ENCODE measurements at regions not wholly inside any gene's neighbourhood (a gene's known extent, or its start where the extent isn't known, plus 50 kb on each side); places are given as distances from the start of the nearest gene placed in this dataset.

DNA sequence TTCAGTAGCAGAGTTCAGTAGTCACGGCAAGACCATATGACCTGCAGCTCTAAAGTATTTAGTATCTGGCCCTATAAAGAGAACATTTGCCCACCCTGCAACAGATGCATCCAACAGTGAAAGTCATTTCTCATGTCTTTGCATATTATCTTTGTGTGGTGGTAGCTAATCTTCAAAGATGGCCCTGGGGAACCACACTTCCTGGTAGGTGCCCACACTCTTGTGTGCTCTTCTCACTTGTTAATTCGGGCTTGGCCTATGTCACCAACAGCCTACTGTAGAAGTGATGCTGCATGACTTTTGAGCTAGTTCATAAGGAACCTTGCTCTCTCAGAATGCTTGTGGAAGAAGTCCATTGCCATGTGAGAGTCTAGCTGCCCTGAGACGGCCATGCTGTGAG is 85.6 kb downstream of the MAP1LC3B2 start:
- Mint-ChIP-seq H3K36me3 (ENCODE audit: insufficient read depth) (no peaks in the 10 kb centered on the region), H3K27me3 (peaks cover 30 to 53% of the 10 kb centered on the region in 2 donors), H3K27ac (no peak overlapping the region), H3K4me3 (no peak overlapping the region), H3K9me3 (peaks cover 0 to 5% of the 10 kb centered on the region in 2 donors), H3K4me1 (ENCODE audit: low read depth in 2 of 2) (peaks cover 0 to 2% of the 10 kb centered on the region in 2 donors)
- ATAC-seq (replicated peaks) (no peak), DNase-seq (no peak)

DNA sequence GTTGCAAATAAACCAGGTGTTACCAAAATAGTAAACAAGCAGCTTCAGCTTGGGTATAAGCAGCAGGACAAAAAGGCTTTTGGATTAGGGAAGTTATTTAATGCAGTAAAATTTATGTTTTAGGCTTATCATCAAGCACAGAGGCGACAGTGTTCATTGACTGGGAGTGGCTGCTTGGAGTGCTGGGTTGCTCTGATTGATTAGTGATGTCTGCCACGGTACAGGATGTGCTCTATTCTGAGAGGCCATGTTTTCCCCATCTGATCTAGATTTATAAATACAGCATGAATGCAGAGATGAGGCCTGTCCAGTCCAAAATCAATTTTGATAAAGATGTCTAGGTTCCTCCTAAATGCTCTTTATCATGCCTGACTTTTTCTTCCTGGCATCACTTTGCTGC is 83.5 kb downstream of the MAP1LC3B2 start:
- Mint-ChIP-seq H3K36me3 (ENCODE audit: insufficient read depth) (no peaks in the 10 kb centered on the region), H3K27me3 (peaks cover 18 to 51% of the 10 kb centered on the region in 2 donors), H3K4me1 (ENCODE audit: low read depth in 2 of 2) (no peaks in the 10 kb centered on the region), H3K4me3 (no peak overlapping the region), H3K9me3 (peaks cover 0 to 5% of the 10 kb centered on the region in 2 donors), H3K27ac (no peak overlapping the region)
- DNase-seq (no peak), ATAC-seq (replicated peaks) (no peak)

DNA sequence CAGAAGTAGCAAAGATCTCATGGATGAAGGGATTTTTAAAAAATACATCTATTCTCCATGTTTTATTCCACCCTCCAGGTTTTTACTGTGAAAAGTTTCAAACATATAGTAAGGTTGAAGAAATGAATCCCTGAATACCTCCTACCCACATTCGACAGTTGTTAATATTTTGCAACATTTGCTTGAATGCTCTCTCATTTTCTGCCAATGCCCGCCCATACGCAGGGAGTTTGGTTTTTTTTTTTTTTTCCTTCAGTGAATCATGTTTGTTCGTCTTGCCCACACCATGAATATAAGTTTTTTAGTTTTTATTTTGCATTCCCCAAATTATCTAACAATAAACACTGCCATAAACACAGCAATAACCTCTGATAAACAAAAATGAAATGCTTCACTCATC is 82.9 kb downstream of the MAP1LC3B2 start:
- peaks cover 13 to 51% of the 10 kb centered on the region in 2 donors for H3K27me3 Mint-ChIP-seq
- DNase-seq (no peak), ATAC-seq (replicated peaks) (no peak)
- H3K4me1 Mint-ChIP-seq (ENCODE audit: low read depth in 2 of 2): no peaks in the 10 kb centered on the region
- peaks cover 0 to 5% of the 10 kb centered on the region in 2 donors for H3K9me3 Mint-ChIP-seq
- no peaks in the 10 kb centered on the region for H3K36me3 Mint-ChIP-seq (ENCODE audit: insufficient read depth)
- no peak overlapping the region for H3K27ac Mint-ChIP-seq
- no peak overlapping the region for H3K4me3 Mint-ChIP-seq

DNA sequence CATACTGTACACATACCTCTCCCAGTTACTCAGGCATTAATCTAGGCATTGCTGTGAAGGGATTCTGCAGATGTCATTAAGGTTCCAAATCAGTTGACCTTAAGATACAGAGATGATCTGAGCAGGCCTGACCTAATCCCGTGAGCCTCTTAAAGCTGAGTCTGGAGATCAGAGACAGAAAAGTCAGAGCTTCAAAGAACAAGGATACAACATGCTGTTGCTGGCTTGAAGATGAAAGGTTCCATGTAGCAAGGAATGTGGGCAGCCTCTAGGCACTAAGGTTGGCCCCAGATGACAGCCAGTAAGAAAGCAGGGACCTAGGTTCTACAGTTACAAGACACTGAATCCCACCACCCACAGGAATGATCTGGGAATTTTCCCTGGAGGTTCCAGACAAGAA is 81.1 kb downstream of the MAP1LC3B2 start:
- Mint-ChIP-seq H3K4me1 (ENCODE audit: low read depth in 2 of 2) (peaks cover 0 to 2% of the 10 kb centered on the region in 2 donors), H3K27ac (no peak overlapping the region), H3K9me3 (peaks cover 0 to 5% of the 10 kb centered on the region in 2 donors), H3K4me3 (no peak overlapping the region), H3K27me3 (peaks cover 13 to 50% of the 10 kb centered on the region in 2 donors), H3K36me3 (ENCODE audit: insufficient read depth) (no peaks in the 10 kb centered on the region)
- DNase-seq (no peak), ATAC-seq (replicated peaks) (no peak)

DNA sequence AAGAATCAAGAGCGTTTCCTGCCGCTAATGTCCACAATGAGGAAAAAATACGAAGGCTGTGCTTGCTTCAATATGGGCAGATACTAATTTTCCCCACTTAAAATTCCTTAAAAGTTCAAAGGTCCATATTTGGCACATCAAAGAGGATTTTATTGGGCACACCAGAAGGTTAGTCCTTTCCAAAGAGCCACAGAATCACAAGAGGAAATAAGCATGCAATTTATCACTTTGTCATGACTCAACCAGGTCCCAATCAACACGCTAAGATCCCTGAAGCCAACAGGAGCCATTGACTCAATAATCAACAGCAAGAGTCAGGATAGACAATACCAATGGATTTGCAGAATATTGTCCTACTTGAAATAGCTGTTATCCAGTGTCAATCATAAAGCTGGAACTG is 80.6 kb downstream of the MAP1LC3B2 start:
- no peak for ATAC-seq (replicated peaks)
- Mint-ChIP-seq H3K27me3 (peaks cover 17 to 55% of the 10 kb centered on the region in 2 donors), H3K4me3 (no peak overlapping the region), H3K9me3 (peaks cover 0 to 1% of the 10 kb centered on the region in 2 donors), H3K36me3 (ENCODE audit: insufficient read depth) (no peaks in the 10 kb centered on the region), H3K27ac (no peak overlapping the region), H3K4me1 (ENCODE audit: low read depth in 2 of 2) (peaks cover 0 to 2% of the 10 kb centered on the region in 2 donors)
- DNase-seq: no peak

DNA sequence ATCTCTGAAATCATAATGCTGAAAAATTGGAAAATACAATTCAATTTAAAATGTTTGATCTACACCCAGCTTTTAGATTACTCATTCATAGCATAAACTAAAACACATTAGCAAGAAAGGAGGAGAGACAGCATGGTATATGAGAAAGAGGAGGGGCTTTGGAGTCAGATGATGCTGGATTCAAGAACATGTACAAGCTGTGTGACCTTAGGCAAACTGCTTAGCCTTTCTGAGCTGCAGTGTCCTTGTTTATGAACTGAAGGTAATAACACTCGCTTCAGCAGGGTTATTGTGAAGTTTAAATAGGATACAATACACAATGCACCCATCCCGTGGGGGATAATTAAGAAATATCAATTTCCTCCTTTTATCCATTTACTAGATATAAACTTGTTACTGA is 79.2 kb downstream of the MAP1LC3B2 start:
- Mint-ChIP-seq H3K4me3 (no peak overlapping the region), H3K27me3 (peaks cover 28 to 69% of the 10 kb centered on the region in 2 donors), H3K36me3 (ENCODE audit: insufficient read depth) (no peaks in the 10 kb centered on the region), H3K9me3 (no peaks in the 10 kb centered on the region), H3K4me1 (ENCODE audit: low read depth in 2 of 2) (peaks cover 0 to 2% of the 10 kb centered on the region in 2 donors), H3K27ac (no peak overlapping the region)
- no peak for ATAC-seq (replicated peaks)
- no peak for DNase-seq

DNA sequence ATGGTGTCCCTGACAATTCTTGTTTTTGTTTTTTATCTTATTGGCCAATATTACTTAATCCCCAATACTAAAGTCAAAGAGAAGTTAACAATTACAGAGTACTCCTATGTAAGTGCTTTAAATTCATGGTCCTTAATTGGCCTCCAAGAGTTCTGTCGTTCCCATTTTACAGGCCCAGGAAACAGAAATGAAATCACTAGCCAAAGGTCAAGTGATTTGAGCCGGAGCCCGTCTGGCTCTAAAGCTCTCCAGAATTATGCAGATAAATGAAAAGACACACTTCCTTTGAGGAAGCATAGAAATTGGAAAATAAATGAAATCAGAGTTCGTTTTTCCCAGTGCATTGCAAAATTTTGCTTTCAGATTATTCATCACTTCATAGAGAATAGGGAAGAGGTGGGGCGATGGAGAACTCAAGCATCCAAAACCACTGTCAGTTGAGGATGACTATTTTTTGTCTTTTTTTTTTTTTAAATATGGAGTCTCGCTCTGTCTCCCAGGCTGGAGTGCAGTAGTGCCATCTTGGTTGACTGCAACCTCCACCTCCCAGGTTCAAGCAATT is 78.5 kb downstream of the MAP1LC3B2 start:
- Mint-ChIP-seq H3K27me3 (peaks cover 35 to 76% of the 10 kb centered on the region in 2 donors), H3K36me3 (ENCODE audit: insufficient read depth) (no peaks in the 10 kb centered on the region)

DNA sequence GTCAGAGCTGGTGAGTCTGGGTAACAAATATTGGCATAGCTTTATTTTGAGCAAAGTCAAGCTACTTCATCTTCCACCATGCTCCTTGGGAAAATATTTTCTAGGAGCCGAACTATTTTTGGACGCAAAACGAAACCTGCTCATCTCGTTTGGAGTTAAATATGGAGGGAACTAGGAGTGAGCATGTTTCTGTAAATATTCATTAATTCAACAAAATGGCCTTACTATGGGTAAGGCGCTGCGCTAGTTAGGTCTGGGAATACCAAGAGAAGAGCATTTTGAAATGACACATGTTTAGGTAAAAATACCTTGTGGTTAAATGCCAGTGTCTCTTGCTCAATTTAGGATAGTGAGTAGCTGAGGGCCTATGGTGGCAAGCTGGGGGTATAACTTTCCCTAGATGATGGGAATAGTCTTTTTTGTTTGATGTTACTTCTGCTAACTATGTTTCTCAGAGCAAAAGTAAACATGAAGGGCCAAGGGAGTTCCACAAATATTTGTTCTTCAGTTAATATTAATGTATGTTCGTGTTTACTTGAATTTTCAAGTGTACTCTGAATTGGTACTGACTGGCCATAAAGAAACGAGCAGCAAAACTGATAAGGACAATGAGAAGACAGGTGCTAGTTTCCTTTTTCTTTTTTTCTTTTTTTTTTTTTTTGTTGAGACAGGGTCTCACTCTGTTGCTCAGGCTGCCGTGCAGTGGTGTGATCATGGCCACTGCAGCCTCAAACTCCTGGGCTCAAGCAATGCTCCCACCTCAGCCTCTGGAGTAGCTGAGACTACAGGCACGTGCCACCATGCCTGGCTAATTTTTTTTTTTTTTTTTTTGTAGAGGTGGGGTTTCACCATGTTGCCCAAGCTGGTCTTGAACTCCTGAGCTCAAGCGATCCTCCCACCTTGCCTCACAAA is 77.7 kb downstream of the MAP1LC3B2 start:
- ATAC-seq (replicated peaks) (no peak), DNase-seq (no peak)
- peaks cover 0 to 2% of the 10 kb centered on the region in 2 donors for H3K4me1 Mint-ChIP-seq (ENCODE audit: low read depth in 2 of 2)
- H3K27me3 Mint-ChIP-seq: peaks cover 37 to 84% of the 10 kb centered on the region in 2 donors
- H3K27ac Mint-ChIP-seq: no peak overlapping the region
- H3K36me3 Mint-ChIP-seq (ENCODE audit: insufficient read depth): no peaks in the 10 kb centered on the region
- H3K4me3 Mint-ChIP-seq: no peak overlapping the region
- no peaks in the 10 kb centered on the region for H3K9me3 Mint-ChIP-seq

More for the DNA sequence above, 78.5 kb downstream of the MAP1LC3B2 start:
- no peaks in the 10 kb centered on the region for H3K9me3 Mint-ChIP-seq
- H3K4me3 Mint-ChIP-seq: no peak overlapping the region
- DNase-seq (no peak), ATAC-seq (replicated peaks) (no peak)
- no peak overlapping the region for H3K27ac Mint-ChIP-seq
- peaks cover 0 to 2% of the 10 kb centered on the region in 2 donors for H3K4me1 Mint-ChIP-seq (ENCODE audit: low read depth in 2 of 2)

DNA sequence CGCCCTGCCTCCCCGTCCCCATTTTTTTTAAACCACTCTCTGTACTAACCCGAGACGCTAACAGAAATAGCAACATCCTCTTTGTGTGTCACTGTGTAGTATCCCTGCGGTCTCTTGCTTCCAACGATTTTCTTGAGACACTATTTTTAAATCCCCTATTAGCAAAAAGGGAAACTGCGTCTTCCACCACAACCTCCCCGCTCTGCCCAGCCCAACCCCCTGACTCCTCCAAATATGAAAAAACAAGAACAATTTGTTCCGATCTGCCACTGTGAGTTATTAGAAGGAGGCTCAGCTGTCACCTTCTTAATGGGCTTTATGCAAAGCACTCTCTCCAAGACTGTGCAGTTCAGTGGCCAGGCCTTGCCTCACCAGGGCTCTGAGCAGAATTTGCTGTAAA is 76.3 kb downstream of the MAP1LC3B2 start:
- ATAC-seq (replicated peaks): no peak
- H3K27me3 Mint-ChIP-seq: peaks cover 48 to 91% of the 10 kb centered on the region in 2 donors
- no peak overlapping the region for H3K4me3 Mint-ChIP-seq

DNA sequence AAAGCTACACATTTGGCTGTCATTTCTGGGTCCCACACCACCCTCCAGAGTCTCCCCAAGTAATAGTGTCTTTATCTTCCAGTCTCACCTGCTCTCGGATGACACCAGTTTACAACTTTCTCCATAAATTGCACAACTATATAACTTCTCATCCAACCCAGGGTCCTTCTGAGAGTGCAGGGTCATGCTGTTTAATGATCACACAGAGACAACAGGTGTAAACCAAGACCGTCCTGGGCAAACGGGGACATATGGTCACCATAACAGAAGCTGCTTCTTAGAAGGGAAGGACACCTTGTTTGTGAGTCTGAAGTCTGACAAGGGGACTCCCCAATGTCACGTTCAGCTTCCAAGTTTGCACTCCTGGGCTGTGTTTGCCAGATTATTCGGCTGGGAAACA is 74.3 kb downstream of the MAP1LC3B2 start:
- DNase-seq (no peak), ATAC-seq (replicated peaks) (no peak)
- no peaks in the 10 kb centered on the region for H3K9me3 Mint-ChIP-seq
- no peaks in the 10 kb centered on the region for H3K36me3 Mint-ChIP-seq (ENCODE audit: insufficient read depth)
- no peak overlapping the region for H3K4me3 Mint-ChIP-seq
- peaks cover 59 to 93% of the 10 kb centered on the region in 2 donors for H3K27me3 Mint-ChIP-seq
- H3K4me1 Mint-ChIP-seq (ENCODE audit: low read depth in 2 of 2): peaks cover 0 to 2% of the 10 kb centered on the region in 2 donors
- H3K27ac Mint-ChIP-seq: no peak overlapping the region

More for the DNA sequence above, 76.3 kb downstream of the MAP1LC3B2 start:
- H3K9me3 Mint-ChIP-seq: no peaks in the 10 kb centered on the region
- H3K4me1 Mint-ChIP-seq (ENCODE audit: low read depth in 2 of 2): peaks cover 0 to 2% of the 10 kb centered on the region in 2 donors
- H3K27ac Mint-ChIP-seq: no peak overlapping the region
- H3K36me3 Mint-ChIP-seq (ENCODE audit: insufficient read depth): no peaks in the 10 kb centered on the region
- no peak for DNase-seq

DNA sequence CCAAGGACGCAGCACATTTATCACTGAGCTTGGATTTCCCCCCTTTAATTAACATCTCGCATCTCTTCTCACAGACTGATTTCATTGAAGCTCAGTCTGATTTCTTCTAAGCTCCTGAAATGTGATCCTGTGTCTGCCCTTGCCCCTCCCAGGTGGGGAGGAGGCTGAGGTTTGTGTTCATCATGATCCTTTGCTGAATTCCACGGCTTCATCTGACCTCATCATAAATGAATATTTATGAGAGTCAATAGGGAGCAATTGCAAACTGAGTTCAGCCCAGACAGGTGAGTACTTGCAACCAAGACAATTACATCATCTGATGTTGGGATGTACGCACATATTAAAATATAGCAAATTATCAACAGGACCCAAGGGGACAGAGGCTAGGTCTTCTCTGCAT is 72.4 kb downstream of the MAP1LC3B2 start:
- Mint-ChIP-seq H3K4me1 (ENCODE audit: low read depth in 2 of 2) (peaks cover 0 to 2% of the 10 kb centered on the region in 2 donors), H3K27me3 (peaks cover 61 to 81% of the 10 kb centered on the region in 2 donors), H3K4me3 (no peak overlapping the region), H3K36me3 (ENCODE audit: insufficient read depth) (no peaks in the 10 kb centered on the region), H3K27ac (no peak overlapping the region), H3K9me3 (no peaks in the 10 kb centered on the region)
- ATAC-seq (replicated peaks) (no peak), DNase-seq (no peak)

DNA sequence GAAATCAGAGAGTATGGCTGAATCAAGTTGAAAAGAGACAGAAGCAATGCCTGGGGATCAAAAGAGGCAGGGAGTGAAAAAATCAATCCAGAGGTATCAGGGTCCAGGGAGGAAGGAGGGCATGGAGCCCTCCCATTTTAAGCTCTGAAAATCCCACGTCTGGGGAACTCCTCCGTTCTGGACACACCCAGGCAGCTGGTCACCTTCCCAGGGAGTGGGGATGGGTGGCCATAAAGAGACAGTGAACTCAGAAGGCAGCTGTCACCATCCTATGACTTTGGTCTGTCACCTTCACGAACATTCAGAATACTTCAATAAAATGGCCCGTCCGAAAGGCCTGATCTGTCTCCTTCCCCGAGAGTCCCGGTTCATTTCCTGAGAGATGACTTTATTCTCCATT is 71.6 kb downstream of the MAP1LC3B2 start:
- no peak overlapping the region for H3K4me3 Mint-ChIP-seq
- H3K27me3 Mint-ChIP-seq: peaks cover 56 to 80% of the 10 kb centered on the region in 2 donors
- H3K27ac Mint-ChIP-seq: no peak overlapping the region
- no peaks in the 10 kb centered on the region for H3K9me3 Mint-ChIP-seq
- DNase-seq (no peak), ATAC-seq (replicated peaks) (no peak)
- no peaks in the 10 kb centered on the region for H3K36me3 Mint-ChIP-seq (ENCODE audit: insufficient read depth)
- H3K4me1 Mint-ChIP-seq (ENCODE audit: low read depth in 2 of 2): peaks cover 0 to 2% of the 10 kb centered on the region in 2 donors

DNA sequence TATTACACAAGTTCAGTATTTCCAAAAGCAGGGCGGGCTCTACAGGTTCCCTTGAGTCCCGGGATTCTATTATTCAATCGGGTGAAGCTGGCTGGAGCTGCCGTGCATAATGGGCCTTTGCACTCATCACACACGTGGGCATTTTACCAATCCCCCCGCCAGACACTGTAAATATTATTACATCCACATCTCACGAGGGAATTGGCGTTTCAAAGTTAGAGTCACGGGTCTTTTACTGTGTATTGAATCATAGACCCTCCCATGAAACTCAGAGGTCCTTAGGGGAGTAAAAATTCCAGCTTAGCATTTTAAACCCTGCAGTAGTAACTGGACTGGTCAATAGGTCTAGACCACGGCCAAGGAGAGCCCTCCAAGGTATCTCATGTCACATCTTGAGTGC is 70.3 kb downstream of the MAP1LC3B2 start:
- DNase-seq: no peak
- Mint-ChIP-seq H3K36me3 (ENCODE audit: insufficient read depth) (no peaks in the 10 kb centered on the region), H3K27ac (peak overlapping the region in 1 of 2 donors; percentile 26), H3K4me1 (ENCODE audit: low read depth in 2 of 2) (no peaks in the 10 kb centered on the region), H3K27me3 (peaks cover 49 to 75% of the 10 kb centered on the region in 2 donors), H3K9me3 (no peaks in the 10 kb centered on the region), H3K4me3 (no peak overlapping the region)
- no peak for ATAC-seq (replicated peaks)

DNA sequence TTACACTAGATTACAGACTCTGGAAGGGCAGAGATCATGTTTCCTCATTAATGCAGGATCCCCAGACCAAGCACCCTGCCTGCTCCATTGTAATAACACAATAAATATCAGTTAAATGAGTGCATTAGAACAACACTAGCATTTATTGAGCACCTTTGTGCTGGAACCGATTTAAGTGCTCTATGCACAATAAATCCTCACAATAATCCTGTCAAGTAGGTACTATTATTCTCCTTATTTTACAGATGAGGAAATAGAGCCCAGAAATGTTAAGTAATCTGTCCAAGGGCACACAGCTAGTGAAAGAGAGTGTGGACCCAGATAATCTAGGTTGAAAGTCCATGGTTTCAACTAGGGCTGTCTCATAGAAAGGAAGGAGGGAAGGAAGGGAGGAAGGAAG is 69.8 kb downstream of the MAP1LC3B2 start:
- DNase-seq (no peak), ATAC-seq (replicated peaks) (no peak)
- Mint-ChIP-seq H3K36me3 (ENCODE audit: insufficient read depth) (peaks cover under 1% of the 10 kb centered on the region), H3K9me3 (no peaks in the 10 kb centered on the region), H3K4me3 (no peak overlapping the region), H3K27ac (peak overlapping the region in 1 of 2 donors; percentile 26), H3K27me3 (peaks cover 46 to 72% of the 10 kb centered on the region in 2 donors), H3K4me1 (ENCODE audit: low read depth in 2 of 2) (no peaks in the 10 kb centered on the region)
